ENCODE measurements at regions not wholly inside any gene's neighbourhood (a gene's known extent, or its start where the extent isn't known, plus 50 kb on each side); places are given as distances from the start of the nearest gene placed in this dataset.

DNA sequence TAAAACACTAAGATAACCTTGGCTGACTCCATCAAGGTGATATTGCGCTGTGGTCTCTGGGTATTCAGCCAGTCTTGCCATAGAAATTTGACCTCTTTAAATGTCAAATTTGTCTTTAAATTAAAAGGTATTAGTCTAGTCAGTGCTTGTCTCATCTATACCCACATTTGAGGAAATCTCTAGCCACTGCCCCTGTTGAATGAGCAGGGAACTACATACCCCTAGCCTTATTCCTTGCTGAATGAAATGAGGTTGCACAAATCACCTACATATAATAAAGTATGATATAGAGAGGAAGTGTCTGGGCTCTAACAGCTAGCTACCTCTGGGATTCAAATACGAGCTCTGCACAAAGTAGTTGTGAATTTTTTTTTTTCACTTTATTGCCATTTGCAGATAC, 256.8 kb downstream of the C12orf50 start:
- H3K27me3 ChIP-seq (ENCODE audit: control insufficient read depth in 1 of 2, insufficient read depth in 2 of 2, low read length in 2 of 2): no peaks in the 10 kb centered on the region
- H3K27ac ChIP-seq (ENCODE audit: low read depth, low read length): no peak overlapping the region
- H3K36me3 ChIP-seq (ENCODE audit: control insufficient read depth in 1 of 2, insufficient read depth in 2 of 2, low read length in 2 of 2): no peaks in the 10 kb centered on the region
- H3K4me3 ChIP-seq (ENCODE audit: low read depth in 1 of 2, low read length in 2 of 2): no peak overlapping the region
- H3K9me3 ChIP-seq (ENCODE audit: control insufficient read depth in 1 of 2, low read length in 2 of 2): no peaks in the 10 kb centered on the region
- H3K9ac ChIP-seq (ENCODE audit: low read depth in 1 of 2, low read length in 2 of 2): no peak overlapping the region
- no peaks in the 10 kb centered on the region for H3K4me1 ChIP-seq (ENCODE audit: control insufficient read depth in 1 of 2, insufficient read depth in 2 of 2, low read length in 2 of 2)

DNA sequence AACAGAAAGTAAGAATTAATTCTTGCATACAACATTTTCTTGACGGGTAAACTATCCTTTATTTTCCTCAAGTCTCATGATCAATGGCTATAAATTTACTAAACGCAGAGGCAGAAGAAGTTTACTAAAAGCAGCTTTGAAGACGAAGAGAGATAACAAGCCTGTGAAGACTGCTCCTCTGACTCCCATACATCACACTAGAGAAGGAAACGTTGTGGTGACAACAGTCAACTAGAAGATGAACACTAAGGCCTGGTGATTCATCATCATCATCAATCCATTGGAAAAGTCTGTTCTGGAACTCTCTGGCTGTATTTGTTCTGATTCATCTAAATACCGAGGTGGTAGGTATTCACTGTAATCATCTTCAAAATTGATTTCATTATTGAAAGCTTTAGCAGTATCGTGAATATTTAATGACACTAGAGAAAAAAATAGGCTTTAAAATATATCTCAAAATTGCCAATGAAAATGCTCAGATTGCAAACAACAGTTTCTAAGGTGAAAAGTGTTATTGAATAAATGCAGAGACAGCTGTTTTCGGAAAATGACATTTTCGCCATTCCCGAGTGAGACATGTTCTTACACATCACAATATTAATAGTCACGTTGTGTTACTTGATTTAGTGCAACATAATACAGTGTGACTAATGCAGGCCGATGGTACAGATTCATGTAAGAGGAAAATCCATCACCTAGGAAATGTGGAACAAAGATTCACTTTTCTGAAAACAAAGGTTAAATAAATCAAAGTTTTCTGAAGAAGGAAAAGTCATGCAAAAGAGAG, 260.5 kb downstream of the C12orf50 start:
- no peaks in the 10 kb centered on the region for H3K4me1 ChIP-seq (ENCODE audit: control insufficient read depth in 1 of 2, insufficient read depth in 2 of 2, low read length in 2 of 2)
- H3K4me3 ChIP-seq (ENCODE audit: low read depth in 1 of 2, low read length in 2 of 2): no peak overlapping the region
- H3K27me3 ChIP-seq (ENCODE audit: control insufficient read depth in 1 of 2, insufficient read depth in 2 of 2, low read length in 2 of 2): no peaks in the 10 kb centered on the region
- no peak overlapping the region for H3K27ac ChIP-seq (ENCODE audit: low read depth, low read length)
- no peaks in the 10 kb centered on the region for H3K36me3 ChIP-seq (ENCODE audit: control insufficient read depth in 1 of 2, insufficient read depth in 2 of 2, low read length in 2 of 2)
- no peak overlapping the region for H3K9ac ChIP-seq (ENCODE audit: low read depth in 1 of 2, low read length in 2 of 2)
- H3K9me3 ChIP-seq (ENCODE audit: control insufficient read depth in 1 of 2, low read length in 2 of 2): no peaks in the 10 kb centered on the region

GRCh38 chr12:87766044-87766443, 263.2 kb downstream of the C12orf50 start:
- Histone ChIP-seq H3K9ac (ENCODE audit: low read depth in 1 of 2, low read length in 2 of 2) (no peak overlapping the region), H3K9me3 (ENCODE audit: control insufficient read depth in 1 of 2, low read length in 2 of 2) (no peaks in the 10 kb centered on the region), H3K4me3 (ENCODE audit: low read depth in 1 of 2, low read length in 2 of 2) (no peak overlapping the region), H3K36me3 (ENCODE audit: control insufficient read depth in 1 of 2, insufficient read depth in 2 of 2, low read length in 2 of 2) (no peaks in the 10 kb centered on the region), H3K27ac (ENCODE audit: low read depth, low read length) (no peak overlapping the region), H3K4me1 (ENCODE audit: control insufficient read depth in 1 of 2, insufficient read depth in 2 of 2, low read length in 2 of 2) (no peaks in the 10 kb centered on the region), H3K27me3 (ENCODE audit: control insufficient read depth in 1 of 2, insufficient read depth in 2 of 2, low read length in 2 of 2) (no peaks in the 10 kb centered on the region)

GRCh38 chr12:87760943-87761342, 268.3 kb downstream of the C12orf50 start:
- H3K27me3 ChIP-seq (ENCODE audit: control insufficient read depth in 1 of 2, insufficient read depth in 2 of 2, low read length in 2 of 2): no peaks in the 10 kb centered on the region

DNA sequence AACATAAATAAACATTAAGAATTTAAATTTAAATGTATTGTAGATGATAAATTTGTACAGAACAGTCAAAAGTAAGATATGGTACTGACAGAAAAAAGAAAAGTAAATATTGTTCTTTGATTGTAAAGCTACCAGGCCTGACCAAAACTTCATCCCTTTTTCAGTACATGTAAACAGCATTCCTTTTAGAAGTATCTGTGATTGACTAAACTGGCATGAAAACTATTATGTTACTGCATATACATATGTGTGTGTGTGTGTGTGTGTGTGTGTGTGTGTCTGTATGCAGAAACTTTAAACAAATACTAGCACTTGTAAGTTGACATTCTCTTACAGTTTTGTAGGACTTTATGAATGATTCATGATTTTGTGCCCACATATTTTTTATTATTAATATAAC, 270.9 kb downstream of the C12orf50 start:
- Histone ChIP-seq H3K36me3 (ENCODE audit: control insufficient read depth in 1 of 2, insufficient read depth in 2 of 2, low read length in 2 of 2) (no peaks in the 10 kb centered on the region), H3K9me3 (ENCODE audit: control insufficient read depth in 1 of 2, low read length in 2 of 2) (no peaks in the 10 kb centered on the region), H3K27me3 (ENCODE audit: control insufficient read depth in 1 of 2, insufficient read depth in 2 of 2, low read length in 2 of 2) (no peaks in the 10 kb centered on the region), H3K4me1 (ENCODE audit: control insufficient read depth in 1 of 2, insufficient read depth in 2 of 2, low read length in 2 of 2) (no peaks in the 10 kb centered on the region), H3K4me3 (ENCODE audit: low read depth in 1 of 2, low read length in 2 of 2) (no peak overlapping the region), H3K9ac (ENCODE audit: low read depth in 1 of 2, low read length in 2 of 2) (no peak overlapping the region), H3K27ac (ENCODE audit: low read depth, low read length) (no peak overlapping the region)

More at GRCh38 chr12:87760943-87761342, 268.3 kb downstream of the C12orf50 start:
- no peaks in the 10 kb centered on the region for H3K4me1 ChIP-seq (ENCODE audit: control insufficient read depth in 1 of 2, insufficient read depth in 2 of 2, low read length in 2 of 2)
- H3K27ac ChIP-seq (ENCODE audit: low read depth, low read length): no peak overlapping the region
- H3K4me3 ChIP-seq (ENCODE audit: low read depth in 1 of 2, low read length in 2 of 2): no peak overlapping the region
- H3K9me3 ChIP-seq (ENCODE audit: control insufficient read depth in 1 of 2, low read length in 2 of 2): no peaks in the 10 kb centered on the region
- no peaks in the 10 kb centered on the region for H3K36me3 ChIP-seq (ENCODE audit: control insufficient read depth in 1 of 2, insufficient read depth in 2 of 2, low read length in 2 of 2)
- H3K9ac ChIP-seq (ENCODE audit: low read depth in 1 of 2, low read length in 2 of 2): no peak overlapping the region

DNA sequence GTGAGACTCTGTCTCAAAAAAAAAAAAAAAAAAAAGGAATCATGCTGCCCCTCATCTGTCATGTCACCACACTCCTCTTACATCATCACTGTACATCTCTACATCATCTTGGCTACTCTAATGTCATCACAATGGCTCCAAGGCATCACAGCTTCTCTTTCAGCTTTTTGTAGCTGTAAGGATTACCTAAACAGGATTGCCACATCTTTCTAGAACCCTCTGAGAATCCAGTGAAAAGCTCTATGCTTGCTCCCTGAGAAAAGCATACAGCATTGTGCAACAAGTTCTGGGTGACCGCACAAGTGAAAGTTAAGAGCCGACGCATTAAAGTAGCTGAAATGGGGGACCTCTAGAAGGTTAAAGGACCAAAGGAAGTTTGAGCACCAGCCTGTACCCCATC, 272.5 kb downstream of the C12orf50 start:
- Histone ChIP-seq H3K4me3 (ENCODE audit: low read depth in 1 of 2, low read length in 2 of 2) (no peak overlapping the region), H3K4me1 (ENCODE audit: control insufficient read depth in 1 of 2, insufficient read depth in 2 of 2, low read length in 2 of 2) (no peaks in the 10 kb centered on the region), H3K27me3 (ENCODE audit: control insufficient read depth in 1 of 2, insufficient read depth in 2 of 2, low read length in 2 of 2) (no peaks in the 10 kb centered on the region), H3K9ac (ENCODE audit: low read depth in 1 of 2, low read length in 2 of 2) (no peak overlapping the region), H3K36me3 (ENCODE audit: control insufficient read depth in 1 of 2, insufficient read depth in 2 of 2, low read length in 2 of 2) (no peaks in the 10 kb centered on the region), H3K27ac (ENCODE audit: low read depth, low read length) (no peak overlapping the region), H3K9me3 (ENCODE audit: control insufficient read depth in 1 of 2, low read length in 2 of 2) (no peaks in the 10 kb centered on the region)

GRCh38 chr12:87756111-87756510, 273.1 kb downstream of the C12orf50 start:
- Histone ChIP-seq H3K9me3 (ENCODE audit: control insufficient read depth in 1 of 2, low read length in 2 of 2) (no peaks in the 10 kb centered on the region), H3K27ac (ENCODE audit: low read depth, low read length) (no peak overlapping the region), H3K36me3 (ENCODE audit: control insufficient read depth in 1 of 2, insufficient read depth in 2 of 2, low read length in 2 of 2) (no peaks in the 10 kb centered on the region), H3K27me3 (ENCODE audit: control insufficient read depth in 1 of 2, insufficient read depth in 2 of 2, low read length in 2 of 2) (no peaks in the 10 kb centered on the region), H3K4me3 (ENCODE audit: low read depth in 1 of 2, low read length in 2 of 2) (no peak overlapping the region), H3K9ac (ENCODE audit: low read depth in 1 of 2, low read length in 2 of 2) (no peak overlapping the region), H3K4me1 (ENCODE audit: control insufficient read depth in 1 of 2, insufficient read depth in 2 of 2, low read length in 2 of 2) (no peaks in the 10 kb centered on the region)

GRCh38 chr12:87728931-87729593, 300.1 kb downstream of the C12orf50 start:
- no peaks in the 10 kb centered on the region for H3K27me3 ChIP-seq (ENCODE audit: control insufficient read depth in 1 of 2, insufficient read depth in 2 of 2, low read length in 2 of 2)
- H3K4me1 ChIP-seq (ENCODE audit: control insufficient read depth in 1 of 2, insufficient read depth in 2 of 2, low read length in 2 of 2): peaks cover 0 to 11% of the 10 kb centered on the region in 2 donors
- H3K4me3 ChIP-seq (ENCODE audit: low read depth in 1 of 2, low read length in 2 of 2): peak overlapping the region in 1 of 2 donors; percentile 33
- no peak overlapping the region for H3K27ac ChIP-seq (ENCODE audit: low read depth, low read length)
- H3K9ac ChIP-seq (ENCODE audit: low read depth in 1 of 2, low read length in 2 of 2): no peak overlapping the region
- H3K9me3 ChIP-seq (ENCODE audit: control insufficient read depth in 1 of 2, low read length in 2 of 2): no peaks in the 10 kb centered on the region
- H3K36me3 ChIP-seq (ENCODE audit: control insufficient read depth in 1 of 2, insufficient read depth in 2 of 2, low read length in 2 of 2): no peaks in the 10 kb centered on the region

DNA sequence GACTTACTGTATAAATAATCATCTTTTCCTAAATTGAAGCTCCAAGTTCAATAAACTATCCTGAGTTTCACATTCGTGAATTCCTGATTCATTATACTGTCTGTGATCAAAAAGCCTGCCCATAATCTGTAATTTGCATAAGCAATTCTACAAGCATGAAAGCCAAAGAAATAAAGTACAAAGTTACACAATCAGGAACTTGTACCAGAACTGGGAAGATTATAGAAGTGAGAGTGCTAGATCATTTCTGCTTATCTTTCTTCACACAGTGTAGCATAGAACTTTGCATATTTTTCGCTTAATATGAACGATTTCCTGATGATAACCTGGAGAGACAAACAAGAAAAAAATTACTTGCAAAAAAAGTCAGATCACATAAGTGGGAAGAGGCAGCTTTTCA, 308.2 kb downstream of the C12orf50 start:
- H3K27me3 ChIP-seq (ENCODE audit: control insufficient read depth in 1 of 2, insufficient read depth in 2 of 2, low read length in 2 of 2): no peaks in the 10 kb centered on the region
- H3K36me3 ChIP-seq (ENCODE audit: control insufficient read depth in 1 of 2, insufficient read depth in 2 of 2, low read length in 2 of 2): no peaks in the 10 kb centered on the region
- H3K4me3 ChIP-seq (ENCODE audit: low read depth in 1 of 2, low read length in 2 of 2): no peak overlapping the region
- H3K9me3 ChIP-seq (ENCODE audit: control insufficient read depth in 1 of 2, low read length in 2 of 2): no peaks in the 10 kb centered on the region
- no peaks in the 10 kb centered on the region for H3K4me1 ChIP-seq (ENCODE audit: control insufficient read depth in 1 of 2, insufficient read depth in 2 of 2, low read length in 2 of 2)
- no peak overlapping the region for H3K9ac ChIP-seq (ENCODE audit: low read depth in 1 of 2, low read length in 2 of 2)
- no peak overlapping the region for H3K27ac ChIP-seq (ENCODE audit: low read depth, low read length)

DNA sequence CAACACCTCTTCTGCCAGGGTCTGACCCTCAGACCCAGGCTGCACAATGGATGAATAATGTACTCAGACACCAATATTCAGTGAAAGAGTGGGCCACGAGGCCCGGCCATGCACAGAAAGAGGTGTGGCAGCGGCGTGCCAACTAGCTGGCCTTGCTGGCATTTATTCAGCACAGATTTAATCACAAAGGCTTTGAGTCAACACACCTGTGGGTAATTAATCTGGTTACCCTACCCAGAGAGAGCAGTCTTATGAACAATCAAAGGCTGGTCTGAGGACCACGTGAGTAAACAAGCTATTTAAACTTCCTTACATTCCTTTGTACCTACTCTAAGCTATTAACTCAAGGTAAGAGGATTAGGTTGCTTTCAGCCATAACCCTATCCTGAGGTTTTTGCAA, 324.8 kb downstream of the C12orf50 start:
- Histone ChIP-seq H3K4me1 (ENCODE audit: control insufficient read depth in 1 of 2, insufficient read depth in 2 of 2, low read length in 2 of 2) (no peaks in the 10 kb centered on the region), H3K9me3 (ENCODE audit: control insufficient read depth in 1 of 2, low read length in 2 of 2) (no peaks in the 10 kb centered on the region), H3K36me3 (ENCODE audit: control insufficient read depth in 1 of 2, insufficient read depth in 2 of 2, low read length in 2 of 2) (no peaks in the 10 kb centered on the region), H3K9ac (ENCODE audit: low read depth in 1 of 2, low read length in 2 of 2) (no peak overlapping the region), H3K4me3 (ENCODE audit: low read depth in 1 of 2, low read length in 2 of 2) (no peak overlapping the region), H3K27ac (ENCODE audit: low read depth, low read length) (no peak overlapping the region), H3K27me3 (ENCODE audit: control insufficient read depth in 1 of 2, insufficient read depth in 2 of 2, low read length in 2 of 2) (no peaks in the 10 kb centered on the region)
